ENCODE measurements at regions not wholly inside any gene's neighbourhood (a gene's known extent, or its start where the extent isn't known, plus 50 kb on each side); places are given as distances from the start of the nearest gene placed in this dataset.

- no peak for TF ChIP-seq CTCF (IDR thresholded peaks at IDR 0.05)
- TF ChIP-seq NPAS2 (CRISPR knock-in tag; IDR thresholded peaks at IDR 0.05; ENCODE audit: borderline replicate concordance): no peak
- TF ChIP-seq RCOR1 (IDR thresholded peaks at IDR 0.05; ENCODE audit: low read depth, low read length): no peak
- TF ChIP-seq ZFP36 (IDR thresholded peaks at IDR 0.05; ENCODE audit: borderline replicate concordance, partially characterized antibody): no peak
These were observed 489.5 kb downstream of the KCNJ2 start for GRCh38 chr17:70658840-70659239.
